ENCODE measurements at regions not wholly inside any gene's neighbourhood (a gene's known extent, or its start where the extent isn't known, plus 50 kb on each side); places are given as distances from the start of the nearest gene placed in this dataset.
"Not testable (repeated sequence)": the region's sequence is repeated elsewhere in the genome, so short reads cannot be mapped to it uniquely, and the experiment has no call there.

DNA sequence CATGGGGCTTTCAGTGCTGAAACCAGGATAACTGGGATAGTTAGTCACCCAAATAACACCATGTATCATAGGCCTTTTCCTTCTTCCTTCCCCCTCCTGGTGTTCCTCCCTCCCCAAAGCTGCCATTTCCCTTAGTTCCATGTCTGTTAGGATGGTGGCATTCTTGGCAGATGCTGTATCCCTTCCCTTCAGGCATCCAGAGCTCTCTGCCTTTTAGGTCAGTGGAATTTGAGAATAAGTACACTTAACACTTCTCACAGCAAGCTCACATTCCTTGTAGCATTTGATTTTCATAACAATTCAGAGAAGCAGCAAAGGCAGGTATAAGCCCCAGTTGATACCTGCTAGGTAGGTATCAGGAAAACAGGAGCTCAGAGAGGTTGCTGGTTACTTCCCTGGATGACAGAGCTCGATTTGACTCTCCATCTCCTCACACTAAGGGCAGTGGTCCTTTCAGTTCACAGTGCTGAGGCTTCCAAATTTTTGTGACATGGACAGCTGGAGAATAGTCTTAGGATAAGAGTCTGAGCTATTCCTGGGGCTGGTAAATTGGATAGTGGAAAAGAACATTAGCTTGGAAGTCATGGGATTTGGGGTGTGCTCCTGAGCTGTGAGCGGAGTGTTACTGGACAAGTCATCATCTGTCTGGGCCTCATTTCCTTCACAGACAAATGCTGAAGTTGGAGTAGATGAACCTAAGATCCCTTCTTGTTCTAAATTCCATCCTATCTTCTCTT, 108.7 kb upstream of the RHOBTB1 start:
- no peak overlapping the region for H3K4me3 ChIP-seq (ENCODE audit: low read depth in 1 of 3, low read length in 3 of 3)
- H3K4me1 ChIP-seq (ENCODE audit: control insufficient read depth in 3 of 3, insufficient read depth in 2 of 3, low read depth in 1 of 3, low read length in 2 of 3) = no peaks in the 10 kb centered on the region
- no peak overlapping the region for H3K27ac ChIP-seq (ENCODE audit: low read depth in 1 of 3, low read length in 2 of 3)
- peaks cover 0 to 1% (median 0%) of the 10 kb centered on the region in 3 donors for H3K27me3 ChIP-seq (ENCODE audit: control insufficient read depth in 3 of 3, insufficient read depth in 3 of 3, low read length in 3 of 3)
- 70 to 85% (median 78%) methylated on average over 2 of the region's 2 CpGs for WGBS, 3 donors
- no peaks in the 10 kb centered on the region for H3K36me3 ChIP-seq (ENCODE audit: control insufficient read depth in 3 of 3, insufficient read depth in 2 of 3, low read depth in 1 of 3, low read length in 3 of 3)
- DNase-seq (no peak), FAIRE-seq (no peak)
- H3K9me3 ChIP-seq (ENCODE audit: control insufficient read depth in 2 of 2, insufficient read depth in 1 of 2, low read depth in 1 of 2, low read length in 1 of 2) = no peaks in the 10 kb centered on the region

DNA sequence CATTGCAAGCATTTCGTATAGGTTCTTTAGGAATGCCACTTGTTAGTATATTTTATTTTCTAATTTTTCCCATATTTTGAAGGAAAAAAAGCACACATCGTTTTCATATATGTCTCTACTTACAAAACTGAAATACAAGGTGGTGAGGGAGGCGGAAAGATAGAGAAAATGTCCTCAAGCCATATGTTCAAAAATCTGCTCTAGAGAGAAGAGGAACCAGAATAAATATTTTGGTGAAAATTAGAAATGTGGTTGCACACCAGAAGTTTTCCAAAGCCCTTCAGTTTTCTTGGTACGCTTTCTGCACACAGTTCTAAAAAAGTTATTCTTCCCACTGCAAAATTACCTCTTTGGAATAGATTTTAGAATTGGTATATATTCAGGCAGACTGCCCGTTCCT, 107.4 kb upstream of the RHOBTB1 start:
- no peak overlapping the region for H3K27ac ChIP-seq (ENCODE audit: low read depth in 1 of 3, low read length in 2 of 3)
- H3K9me3 ChIP-seq (ENCODE audit: control insufficient read depth in 2 of 2, insufficient read depth in 1 of 2, low read depth in 1 of 2, low read length in 1 of 2) = no peaks in the 10 kb centered on the region
- no peak for DNase-seq
- 84 to 88% (median 87%) methylated on average over 5 of the region's 5 CpGs for WGBS, 3 donors
- FAIRE-seq = no peak
- H3K27me3 ChIP-seq (ENCODE audit: control insufficient read depth in 3 of 3, insufficient read depth in 3 of 3, low read length in 3 of 3) = peaks cover 0 to 1% (median 0%) of the 10 kb centered on the region in 3 donors
- H3K4me1 ChIP-seq (ENCODE audit: control insufficient read depth in 3 of 3, insufficient read depth in 2 of 3, low read depth in 1 of 3, low read length in 2 of 3) = no peaks in the 10 kb centered on the region
- H3K36me3 ChIP-seq (ENCODE audit: control insufficient read depth in 3 of 3, insufficient read depth in 2 of 3, low read depth in 1 of 3, low read length in 3 of 3) = no peaks in the 10 kb centered on the region
- no peak overlapping the region for H3K4me3 ChIP-seq (ENCODE audit: low read depth in 1 of 3, low read length in 3 of 3)

- 69 to 82% (median 76%) methylated on average over 5 of the region's 5 CpGs for WGBS, 3 donors
- Histone ChIP-seq H3K27ac (ENCODE audit: low read depth in 1 of 3, low read length in 2 of 3) (no peak overlapping the region), H3K27me3 (ENCODE audit: control insufficient read depth in 3 of 3, insufficient read depth in 3 of 3, low read length in 3 of 3) (peaks cover 0 to 1% (median 0%) of the 10 kb centered on the region in 3 donors), H3K4me3 (ENCODE audit: low read depth in 1 of 3, low read length in 3 of 3) (no peak overlapping the region), H3K36me3 (ENCODE audit: control insufficient read depth in 3 of 3, insufficient read depth in 2 of 3, low read depth in 1 of 3, low read length in 3 of 3) (no peaks in the 10 kb centered on the region), H3K4me1 (ENCODE audit: control insufficient read depth in 3 of 3, insufficient read depth in 2 of 3, low read depth in 1 of 3, low read length in 2 of 3) (no peaks in the 10 kb centered on the region), H3K9me3 (ENCODE audit: control insufficient read depth in 2 of 2, insufficient read depth in 1 of 2, low read depth in 1 of 2, low read length in 1 of 2) (no peaks in the 10 kb centered on the region)
- DNase-seq = no peak
- no peak for FAIRE-seq
Measured at GRCh38 chr10:61050120-61050745, 106.2 kb upstream of the RHOBTB1 start.

DNA sequence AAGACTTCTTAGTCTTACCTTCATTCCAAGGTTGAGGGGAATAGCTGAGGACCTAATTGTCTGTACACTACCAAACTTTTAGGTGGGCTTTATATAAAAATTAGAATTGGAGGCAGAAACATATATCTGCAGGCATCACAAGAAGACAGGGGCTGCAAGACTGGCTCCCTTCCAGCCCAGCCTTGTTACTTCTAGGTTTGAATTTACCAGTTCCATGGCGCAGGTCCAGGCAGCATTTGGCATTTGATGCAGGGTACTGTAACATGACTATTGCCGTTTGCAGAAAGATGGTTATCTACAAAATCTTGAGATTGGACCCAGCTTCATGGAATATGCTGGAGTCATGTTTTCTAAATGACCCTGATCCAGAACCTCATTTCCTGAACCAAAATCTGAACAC, 105.4 kb upstream of the RHOBTB1 start:
- H3K36me3 ChIP-seq (ENCODE audit: control insufficient read depth in 3 of 3, insufficient read depth in 2 of 3, low read depth in 1 of 3, low read length in 3 of 3) = no peaks in the 10 kb centered on the region
- peaks cover 0 to 1% (median 0%) of the 10 kb centered on the region in 3 donors for H3K27me3 ChIP-seq (ENCODE audit: control insufficient read depth in 3 of 3, insufficient read depth in 3 of 3, low read length in 3 of 3)
- no peak overlapping the region for H3K27ac ChIP-seq (ENCODE audit: low read depth in 1 of 3, low read length in 2 of 3)
- H3K4me1 ChIP-seq (ENCODE audit: control insufficient read depth in 3 of 3, insufficient read depth in 2 of 3, low read depth in 1 of 3, low read length in 2 of 3) = no peaks in the 10 kb centered on the region
- H3K9me3 ChIP-seq (ENCODE audit: control insufficient read depth in 2 of 2, insufficient read depth in 1 of 2, low read depth in 1 of 2, low read length in 1 of 2) = no peaks in the 10 kb centered on the region
- no peak for FAIRE-seq
- WGBS, 3 donors = 53 to 83% (median 53%) methylated on average over 2 of the region's 2 CpGs
- no peak overlapping the region for H3K4me3 ChIP-seq (ENCODE audit: low read depth in 1 of 3, low read length in 3 of 3)
- DNase-seq = no peak

GRCh38 chr10:61047788-61048560, 104.0 kb upstream of the RHOBTB1 start:
- DNase-seq (no peak), FAIRE-seq (no peak)
- Histone ChIP-seq H3K27me3 (ENCODE audit: control insufficient read depth in 3 of 3, insufficient read depth in 3 of 3, low read length in 3 of 3) (peaks cover 0 to 1% (median 0%) of the 10 kb centered on the region in 3 donors), H3K27ac (ENCODE audit: low read depth in 1 of 3, low read length in 2 of 3) (no peak overlapping the region), H3K9me3 (ENCODE audit: control insufficient read depth in 2 of 2, insufficient read depth in 1 of 2, low read depth in 1 of 2, low read length in 1 of 2) (no peaks in the 10 kb centered on the region), H3K4me1 (ENCODE audit: control insufficient read depth in 3 of 3, insufficient read depth in 2 of 3, low read depth in 1 of 3, low read length in 2 of 3) (no peaks in the 10 kb centered on the region), H3K36me3 (ENCODE audit: control insufficient read depth in 3 of 3, insufficient read depth in 2 of 3, low read depth in 1 of 3, low read length in 3 of 3) (no peaks in the 10 kb centered on the region), H3K4me3 (ENCODE audit: low read depth in 1 of 3, low read length in 3 of 3) (no peak overlapping the region)
- 81 to 90% (median 89%) methylated on average over 8 of the region's 8 CpGs for WGBS, 3 donors

DNA sequence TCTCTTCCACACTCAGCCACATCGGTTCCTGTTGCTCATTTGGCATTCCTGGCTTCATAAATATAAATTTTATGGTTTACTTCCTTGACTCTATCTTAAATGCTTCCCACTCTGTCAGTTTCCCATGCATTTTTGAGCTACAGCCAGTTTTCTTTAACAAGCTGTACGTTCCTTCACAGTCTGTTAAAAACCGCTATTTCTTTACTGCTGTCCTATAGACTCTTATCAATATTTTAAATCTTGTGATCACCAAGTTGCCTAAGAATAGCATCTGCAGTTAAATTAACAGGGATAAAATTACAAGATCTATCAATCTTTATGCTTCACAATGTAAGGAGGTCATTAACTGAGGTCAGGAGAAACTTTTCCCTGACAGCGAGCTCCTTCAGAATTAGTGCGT, 103.1 kb upstream of the RHOBTB1 start:
- 59 to 67% (median 66%) methylated on average over 5 of the region's 5 CpGs for WGBS, 3 donors
- Histone ChIP-seq H3K4me3 (ENCODE audit: low read depth in 1 of 3, low read length in 3 of 3) (no peak overlapping the region), H3K36me3 (ENCODE audit: control insufficient read depth in 3 of 3, insufficient read depth in 2 of 3, low read depth in 1 of 3, low read length in 3 of 3) (no peaks in the 10 kb centered on the region), H3K4me1 (ENCODE audit: control insufficient read depth in 3 of 3, insufficient read depth in 2 of 3, low read depth in 1 of 3, low read length in 2 of 3) (no peaks in the 10 kb centered on the region), H3K27ac (ENCODE audit: low read depth in 1 of 3, low read length in 2 of 3) (no peak overlapping the region), H3K9me3 (ENCODE audit: control insufficient read depth in 2 of 2, insufficient read depth in 1 of 2, low read depth in 1 of 2, low read length in 1 of 2) (no peaks in the 10 kb centered on the region), H3K27me3 (ENCODE audit: control insufficient read depth in 3 of 3, insufficient read depth in 3 of 3, low read length in 3 of 3) (peaks cover 0 to 1% (median 0%) of the 10 kb centered on the region in 3 donors)
- no peak for DNase-seq
- no peak for FAIRE-seq

DNA sequence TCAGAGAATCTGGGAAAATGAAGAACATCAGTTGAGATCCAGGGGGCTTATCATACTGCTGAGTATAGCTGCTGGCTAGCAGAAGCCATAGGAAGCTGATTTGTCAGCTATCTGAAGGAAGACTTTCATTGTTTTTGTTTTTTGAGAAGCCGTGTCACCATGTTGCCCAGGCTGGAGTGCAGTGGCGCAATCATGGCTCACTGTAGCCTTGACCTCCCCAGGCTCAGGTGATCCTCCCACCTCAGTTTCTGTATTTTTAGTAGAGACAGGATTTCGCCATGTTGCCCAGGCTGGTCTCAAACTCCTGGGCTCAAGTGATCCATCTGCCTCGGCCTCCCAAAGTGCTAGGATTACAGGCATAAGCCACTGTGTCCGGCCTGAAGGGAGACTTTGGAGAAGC, 101.5 kb upstream of the RHOBTB1 start:
- H3K36me3 ChIP-seq (ENCODE audit: control insufficient read depth in 3 of 3, insufficient read depth in 2 of 3, low read depth in 1 of 3, low read length in 3 of 3); DNase-seq; H3K4me1 ChIP-seq (ENCODE audit: control insufficient read depth in 3 of 3, insufficient read depth in 2 of 3, low read depth in 1 of 3, low read length in 2 of 3); H3K27me3 ChIP-seq (ENCODE audit: control insufficient read depth in 3 of 3, insufficient read depth in 3 of 3, low read length in 3 of 3); H3K27ac ChIP-seq (ENCODE audit: low read depth in 1 of 3, low read length in 2 of 3); H3K4me3 ChIP-seq (ENCODE audit: low read depth in 1 of 3, low read length in 3 of 3); FAIRE-seq; H3K9me3 ChIP-seq (ENCODE audit: control insufficient read depth in 2 of 2, insufficient read depth in 1 of 2, low read depth in 1 of 2, low read length in 1 of 2): not testable (repeated sequence)
- WGBS, 3 donors = 84 to 93% (median 92%) methylated on average over 5 of the region's 5 CpGs

GRCh38 chr10:61042533-61042932, 98.5 kb upstream of the RHOBTB1 start:
- FAIRE-seq (no peak), DNase-seq (no peak)
- H3K9me3 ChIP-seq (ENCODE audit: control insufficient read depth in 2 of 2, insufficient read depth in 1 of 2, low read depth in 1 of 2, low read length in 1 of 2) = no peaks in the 10 kb centered on the region
- no peaks in the 10 kb centered on the region for H3K27me3 ChIP-seq (ENCODE audit: control insufficient read depth in 3 of 3, insufficient read depth in 3 of 3, low read length in 3 of 3)
- no peak overlapping the region for H3K27ac ChIP-seq (ENCODE audit: low read depth in 1 of 3, low read length in 2 of 3)
- H3K4me3 ChIP-seq (ENCODE audit: low read depth in 1 of 3, low read length in 3 of 3) = no peak overlapping the region
- H3K4me1 ChIP-seq (ENCODE audit: control insufficient read depth in 3 of 3, insufficient read depth in 2 of 3, low read depth in 1 of 3, low read length in 2 of 3) = no peaks in the 10 kb centered on the region
- no peaks in the 10 kb centered on the region for H3K36me3 ChIP-seq (ENCODE audit: control insufficient read depth in 3 of 3, insufficient read depth in 2 of 3, low read depth in 1 of 3, low read length in 3 of 3)

Measured in small intestine (tissue), 7 donors.